Loucy (cell line): ENCODE measurements at regions not wholly inside any gene's neighbourhood (a gene's known extent, or its start where the extent isn't known, plus 50 kb on each side); places are given as distances from the start of the nearest gene placed in this dataset.

Experiments used
- EZH2phosphoT487 ChIP-seq: fragments of 200-600 bp; IDR thresholded peaks from 2 replicates; pipeline ENCODE4 v1.6.1; 2018; ENCODE audit warnings: antibody characterized with exemption, mild to moderate bottlenecking, moderate library complexity, borderline replicate concordance
- TF ChIP-seq, protein P1 (sequence below): fragments of 200-600 bp; sonication (generic); conservative IDR thresholded peaks from 2 replicates; pipeline ENCODE4 v1.5.1; 2014; ENCODE audit warnings: mild to moderate bottlenecking, antibody characterized with exemption, low read length

DNA sequence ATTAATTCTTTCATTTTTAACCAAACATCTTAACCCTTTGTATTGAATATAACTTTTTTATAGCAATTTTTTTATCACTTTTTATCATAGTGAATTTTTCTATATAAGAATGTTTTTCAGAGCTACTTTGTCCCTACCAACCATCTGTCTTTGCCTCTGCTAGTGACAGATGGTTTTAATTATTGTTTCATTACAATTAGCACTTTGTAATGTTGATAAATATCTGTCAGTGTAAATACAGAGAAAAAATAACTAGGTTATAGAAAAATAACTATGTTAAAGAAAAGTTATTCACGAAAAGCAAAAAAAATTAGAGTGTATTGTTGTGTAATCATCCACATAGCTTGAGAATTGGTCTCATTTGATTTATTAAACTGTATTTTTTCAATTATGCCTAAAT lies 91.0 kb upstream of the CDH19 start:
- TF ChIP-seq, protein P1, sequence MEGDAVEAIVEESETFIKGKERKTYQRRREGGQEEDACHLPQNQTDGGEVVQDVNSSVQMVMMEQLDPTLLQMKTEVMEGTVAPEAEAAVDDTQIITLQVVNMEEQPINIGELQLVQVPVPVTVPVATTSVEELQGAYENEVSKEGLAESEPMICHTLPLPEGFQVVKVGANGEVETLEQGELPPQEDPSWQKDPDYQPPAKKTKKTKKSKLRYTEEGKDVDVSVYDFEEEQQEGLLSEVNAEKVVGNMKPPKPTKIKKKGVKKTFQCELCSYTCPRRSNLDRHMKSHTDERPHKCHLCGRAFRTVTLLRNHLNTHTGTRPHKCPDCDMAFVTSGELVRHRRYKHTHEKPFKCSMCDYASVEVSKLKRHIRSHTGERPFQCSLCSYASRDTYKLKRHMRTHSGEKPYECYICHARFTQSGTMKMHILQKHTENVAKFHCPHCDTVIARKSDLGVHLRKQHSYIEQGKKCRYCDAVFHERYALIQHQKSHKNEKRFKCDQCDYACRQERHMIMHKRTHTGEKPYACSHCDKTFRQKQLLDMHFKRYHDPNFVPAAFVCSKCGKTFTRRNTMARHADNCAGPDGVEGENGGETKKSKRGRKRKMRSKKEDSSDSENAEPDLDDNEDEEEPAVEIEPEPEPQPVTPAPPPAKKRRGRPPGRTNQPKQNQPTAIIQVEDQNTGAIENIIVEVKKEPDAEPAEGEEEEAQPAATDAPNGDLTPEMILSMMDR: no peak
- TF ChIP-seq EZH2phosphoT487: no peak
